DND-41 (cell line): ENCODE measurements at regions not wholly inside any gene's neighbourhood (a gene's known extent, or its start where the extent isn't known, plus 50 kb on each side); places are given as distances from the start of the nearest gene placed in this dataset.

Experiments
- EZH2 ChIP-seq: IDR thresholded peaks from 3 replicates; pipeline ENCODE4 v1.6.1; 2012; ENCODE audit warnings: borderline replicate concordance, low read depth, mild to moderate bottlenecking, moderate library complexity, low read length, inconsistent platforms; ENCODE audit not compliant: severe bottlenecking
- TF ChIP-seq, protein P1 (sequence below): IDR thresholded peaks from 2 replicates; pipeline ENCODE4 v1.5.1; 2012; ENCODE audit warnings: borderline replicate concordance, low read length, moderate library complexity, mild to moderate bottlenecking; ENCODE audit not compliant: poor library complexity, severe bottlenecking; ENCODE audit errors: extremely low read depth

GRCh38 chr1:82152356-82153271, 351.9 kb downstream of the ADGRL2 start:
- TF ChIP-seq, protein P1, sequence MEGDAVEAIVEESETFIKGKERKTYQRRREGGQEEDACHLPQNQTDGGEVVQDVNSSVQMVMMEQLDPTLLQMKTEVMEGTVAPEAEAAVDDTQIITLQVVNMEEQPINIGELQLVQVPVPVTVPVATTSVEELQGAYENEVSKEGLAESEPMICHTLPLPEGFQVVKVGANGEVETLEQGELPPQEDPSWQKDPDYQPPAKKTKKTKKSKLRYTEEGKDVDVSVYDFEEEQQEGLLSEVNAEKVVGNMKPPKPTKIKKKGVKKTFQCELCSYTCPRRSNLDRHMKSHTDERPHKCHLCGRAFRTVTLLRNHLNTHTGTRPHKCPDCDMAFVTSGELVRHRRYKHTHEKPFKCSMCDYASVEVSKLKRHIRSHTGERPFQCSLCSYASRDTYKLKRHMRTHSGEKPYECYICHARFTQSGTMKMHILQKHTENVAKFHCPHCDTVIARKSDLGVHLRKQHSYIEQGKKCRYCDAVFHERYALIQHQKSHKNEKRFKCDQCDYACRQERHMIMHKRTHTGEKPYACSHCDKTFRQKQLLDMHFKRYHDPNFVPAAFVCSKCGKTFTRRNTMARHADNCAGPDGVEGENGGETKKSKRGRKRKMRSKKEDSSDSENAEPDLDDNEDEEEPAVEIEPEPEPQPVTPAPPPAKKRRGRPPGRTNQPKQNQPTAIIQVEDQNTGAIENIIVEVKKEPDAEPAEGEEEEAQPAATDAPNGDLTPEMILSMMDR: no peak
- TF ChIP-seq EZH2: no peak
